Inflammatory macrophage (primary cell): ENCODE measurements at regions not wholly inside any gene's neighbourhood (a gene's known extent, or its start where the extent isn't known, plus 50 kb on each side); places are given as distances from the start of the nearest gene placed in this dataset.
A peak's percentile ranks its signal among the peaks of the same experiment; 100 is the strongest.

Experiments used
- DNase-seq, 2 donors: peaks; one replicate each; pipeline ENCODE4 v3.0.0-alpha.2; 2020 to 2022

DNA sequence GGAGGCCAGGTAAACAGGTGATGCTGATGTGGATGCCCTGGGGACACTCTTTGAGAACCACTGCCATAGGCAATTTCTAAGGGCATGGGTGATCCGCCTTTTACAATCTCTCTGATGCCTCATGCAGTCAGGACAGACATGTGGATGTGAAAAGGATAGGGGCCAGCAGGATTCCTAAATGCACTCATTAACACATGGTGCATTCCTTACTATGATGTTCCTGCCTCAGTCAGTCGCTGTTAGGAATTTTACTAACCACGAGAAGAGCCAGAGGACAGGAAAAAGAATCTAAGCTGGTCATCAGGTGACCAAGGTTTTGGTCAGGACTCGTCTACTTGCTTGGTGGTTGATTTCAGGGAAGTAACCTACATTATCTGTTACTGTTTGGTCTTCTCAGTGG is 191.0 kb downstream of the ARL4C start:
- no peak for DNase-seq

GRCh38 chr2:234304950-234305349 is 191.9 kb downstream of the ARL4C start:
- no peak for DNase-seq

GRCh38 chr2:234302664-234302991 is 194.3 kb downstream of the ARL4C start:
- DNase-seq = no peak

- no peak for DNase-seq
Measured at GRCh38 chr2:234300932-234301823, 195.7 kb downstream of the ARL4C start.

- DNase-seq = no peak
Measured at GRCh38 chr2:234300391-234300925, 196.4 kb downstream of the ARL4C start.

DNA sequence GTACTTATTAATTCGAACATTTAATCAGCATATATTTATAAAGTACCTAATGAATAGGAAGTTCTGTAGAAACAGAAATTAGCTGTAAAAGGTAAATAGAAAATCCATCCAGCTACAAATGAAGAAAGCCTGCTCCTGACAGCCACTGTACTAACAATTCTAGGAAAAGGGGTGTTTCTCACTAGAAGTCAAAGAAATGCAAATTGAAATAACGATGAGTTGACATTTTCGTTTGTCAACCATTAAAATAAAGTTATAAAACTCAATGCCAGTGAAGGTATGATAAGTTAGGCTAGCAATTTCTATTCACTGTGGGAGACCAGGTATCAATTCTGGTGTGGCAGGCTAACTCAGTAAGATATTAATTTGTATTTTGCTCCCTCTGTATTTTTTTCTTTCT is 198.0 kb downstream of the ARL4C start:
- DNase-seq = no peak

GRCh38 chr2:234296991-234297390 is 199.9 kb downstream of the ARL4C start:
- no peak for DNase-seq

GRCh38 chr2:234293973-234294372 is 202.9 kb downstream of the ARL4C start:
- DNase-seq = no peak

DNA sequence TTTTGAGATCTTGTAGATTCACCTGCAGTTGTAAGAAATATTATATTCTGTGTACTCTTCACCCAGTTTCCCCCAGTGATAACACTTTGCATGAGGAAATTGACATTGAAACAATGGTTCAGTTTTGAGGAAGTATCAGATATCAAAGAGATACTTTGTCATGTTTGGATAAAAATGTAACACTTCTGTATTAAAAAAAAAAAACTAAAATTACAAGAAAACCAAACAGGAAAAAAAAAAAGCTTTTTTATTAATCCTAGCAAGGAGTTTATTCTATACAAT is 204.0 kb downstream of the ARL4C start:
- peak in 1 of 2 donors; percentile 19 for DNase-seq

DNA sequence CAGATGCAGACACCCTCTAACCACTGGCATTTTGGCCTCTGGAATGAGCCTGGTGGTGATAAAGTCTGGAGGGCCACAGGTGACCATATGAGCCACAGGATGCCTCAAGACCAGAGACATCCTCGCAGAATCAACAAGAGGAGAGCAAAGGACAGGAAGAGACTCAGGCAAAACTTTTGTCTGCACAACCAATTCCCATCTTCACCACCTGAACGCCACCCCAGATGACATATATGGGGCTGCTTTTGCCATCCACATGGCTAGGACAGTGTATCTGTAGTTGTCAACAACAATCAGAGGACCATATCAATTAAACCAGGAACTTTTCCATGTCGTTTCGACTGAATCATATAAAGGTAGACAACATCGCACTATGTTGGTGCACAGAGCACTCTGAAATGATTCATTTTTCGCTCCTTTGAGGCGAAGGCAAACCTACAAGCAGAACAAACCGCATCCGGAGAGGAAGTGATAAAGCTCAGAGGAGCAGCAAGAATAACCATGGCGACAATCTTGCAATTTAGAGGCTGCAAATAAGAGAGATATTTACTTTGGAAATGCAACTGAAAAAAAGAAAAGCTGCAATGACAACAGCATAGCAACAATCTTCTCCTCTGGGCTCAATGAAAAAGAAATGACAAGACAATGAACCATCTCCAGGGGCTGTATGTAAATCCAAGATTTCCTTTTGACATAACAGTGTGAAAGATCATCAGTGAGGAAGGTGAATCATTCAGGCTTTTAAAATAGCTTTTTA is 204.5 kb downstream of the ARL4C start:
- peak; percentile 9 to 29 for DNase-seq

GRCh38 chr2:234291765-234292204 is 205.1 kb downstream of the ARL4C start:
- DNase-seq = peak; percentile 67 to 76

GRCh38 chr2:234290671-234291070 is 206.2 kb downstream of the ARL4C start:
- peak; percentile 46 to 81 for DNase-seq

- DNase-seq = peak; percentile 15 to 55
Measured at GRCh38 chr2:234289834-234290590, 206.9 kb downstream of the ARL4C start.

DNA sequence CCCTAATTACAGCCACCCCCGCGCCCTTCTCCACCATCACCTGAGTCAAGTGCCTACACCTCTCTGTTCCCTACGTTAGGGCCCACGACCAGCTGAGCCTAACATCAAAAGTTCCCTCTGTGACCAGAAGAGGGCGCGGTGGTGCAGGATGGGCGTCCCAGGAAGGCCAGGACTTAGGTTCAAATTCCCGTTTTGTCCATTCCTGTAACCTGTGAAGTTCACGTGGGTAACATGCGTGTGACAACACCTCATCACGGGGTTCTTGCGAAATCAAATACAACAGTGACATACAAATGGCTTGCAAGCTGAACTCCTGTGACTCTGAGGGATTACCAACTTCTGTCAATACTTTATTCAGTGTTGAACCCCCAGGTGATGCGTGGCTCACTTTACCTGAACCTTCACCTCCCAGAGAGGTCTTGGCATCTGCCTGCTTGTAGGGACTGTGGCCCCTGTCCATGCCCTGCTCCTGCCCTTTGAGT is 207.9 kb downstream of the ARL4C start:
- peak; percentile 64 to 72 for DNase-seq

- DNase-seq = no peak
Measured at GRCh38 chr2:234287650-234288049, 209.2 kb downstream of the ARL4C start.

DNA sequence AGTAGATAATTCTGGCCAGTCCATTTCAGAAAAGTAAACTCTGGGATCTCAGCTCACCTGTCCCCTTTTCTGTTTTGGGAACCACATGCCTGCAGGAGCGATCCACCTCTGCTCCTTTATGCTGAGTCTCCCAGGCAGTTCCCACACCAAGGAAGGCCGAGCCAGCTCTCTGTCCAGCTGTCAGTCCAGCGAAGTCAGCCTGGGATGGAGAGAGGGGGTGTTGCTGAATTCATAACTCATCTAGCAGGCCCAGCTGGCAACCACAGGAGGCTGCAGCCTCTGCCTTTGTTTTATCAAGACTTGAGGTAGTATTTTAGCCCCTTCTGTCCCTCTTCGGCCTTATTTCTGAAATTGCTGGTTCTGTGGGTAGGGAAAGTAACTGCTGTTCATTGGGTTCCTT is 209.9 kb downstream of the ARL4C start:
- DNase-seq = no peak

DNA sequence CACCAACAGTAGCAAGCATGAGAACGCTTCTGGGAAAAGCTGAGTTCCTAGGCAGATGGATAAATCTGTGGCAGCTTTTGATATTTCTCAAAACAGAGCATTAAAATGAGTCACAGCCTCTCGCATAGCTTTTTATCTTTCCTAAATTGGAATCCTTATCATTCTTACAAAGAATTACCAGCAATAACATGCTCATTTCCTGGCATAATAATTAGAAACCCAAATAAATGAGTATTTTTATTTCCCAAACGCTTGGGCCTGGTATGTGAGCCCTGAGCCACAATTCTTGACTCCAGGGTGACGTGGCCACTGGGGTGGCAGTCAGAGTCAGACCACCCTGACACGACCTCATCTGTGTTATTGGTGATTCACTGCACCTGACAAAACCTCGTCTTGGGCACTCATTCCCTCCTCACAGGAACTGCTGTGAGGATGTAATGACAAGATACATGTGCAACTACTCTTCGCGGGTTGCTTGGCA is 210.7 kb downstream of the ARL4C start:
- DNase-seq = no peak

GRCh38 chr2:234285541-234285940 is 211.3 kb downstream of the ARL4C start:
- DNase-seq = no peak

DNA sequence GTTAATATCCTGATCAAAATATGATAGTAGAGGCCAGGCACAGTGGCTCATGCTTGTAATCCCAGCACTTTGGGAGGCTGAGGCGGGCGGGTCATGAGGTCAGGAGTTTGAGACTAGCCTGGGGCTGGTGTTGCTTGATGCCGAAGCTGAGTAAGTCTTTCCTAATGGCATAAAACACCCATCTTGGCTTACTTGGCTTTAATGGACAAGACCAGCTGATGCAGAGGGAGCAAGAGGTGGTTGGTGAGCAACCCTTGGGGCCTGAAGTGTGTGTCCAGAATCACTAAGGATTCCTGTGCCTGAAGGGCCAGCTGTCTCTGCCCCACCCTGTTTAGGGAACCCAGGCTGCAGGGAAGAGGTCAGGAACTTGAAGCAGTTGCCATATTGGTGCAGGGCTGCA is 217.2 kb downstream of the ARL4C start:
- no peak for DNase-seq

DNA sequence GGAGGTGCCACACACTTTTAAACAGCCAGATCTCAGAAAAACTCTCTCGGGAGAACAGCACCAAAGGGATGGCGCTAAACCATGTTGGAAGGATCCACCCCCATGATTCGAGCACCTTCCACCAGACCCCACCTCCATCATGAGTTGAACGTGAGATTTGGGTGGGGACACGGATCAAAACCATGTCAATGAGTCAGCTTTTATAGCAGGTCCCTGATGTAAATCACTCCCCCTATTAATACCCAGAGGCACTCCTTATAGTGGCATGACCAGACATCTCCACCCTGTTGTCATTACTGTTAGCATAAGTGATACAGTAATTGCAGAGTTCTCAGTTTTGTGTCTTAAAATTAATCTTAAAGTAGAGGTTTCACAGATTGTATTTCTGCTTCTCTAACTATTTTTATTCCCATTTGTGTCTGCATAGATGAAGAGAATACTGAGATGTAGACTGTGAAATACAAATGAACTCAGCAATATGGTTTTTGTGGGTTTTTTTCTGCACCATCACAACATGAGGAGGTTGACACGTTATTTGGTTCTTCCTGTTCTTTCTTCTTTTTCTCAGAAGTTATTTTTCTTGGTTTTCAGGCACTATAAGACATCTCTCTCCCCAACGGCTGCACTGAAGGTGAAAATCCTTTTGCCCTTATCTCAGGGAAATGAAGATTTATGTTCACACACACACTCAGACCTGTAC is 218.2 kb downstream of the ARL4C start:
- DNase-seq = no peak

- no peak for DNase-seq
Measured at GRCh38 chr2:234275515-234275914, 221.4 kb downstream of the ARL4C start.
